Head of caudate nucleus (tissue), 42 donors: ENCODE measurements at regions not wholly inside any gene's neighbourhood (a gene's known extent, or its start where the extent isn't known, plus 50 kb on each side); places are given as distances from the start of the nearest gene placed in this dataset.

Source experiments
- DNase-seq, 42 donors: peaks; one replicate each; pipeline versions ENCODE4 v3.0.0 to v3.0.0-alpha.2; 2020 to 2021; ENCODE audit warnings: mixed read lengths in 7 of 42
- intact Hi-C: fragments of 100-400 bp; cut with DNase I; formaldehyde crosslinking; loops from one replicate; pipeline ENCODE4 v1.15.0; 2022

DNA sequence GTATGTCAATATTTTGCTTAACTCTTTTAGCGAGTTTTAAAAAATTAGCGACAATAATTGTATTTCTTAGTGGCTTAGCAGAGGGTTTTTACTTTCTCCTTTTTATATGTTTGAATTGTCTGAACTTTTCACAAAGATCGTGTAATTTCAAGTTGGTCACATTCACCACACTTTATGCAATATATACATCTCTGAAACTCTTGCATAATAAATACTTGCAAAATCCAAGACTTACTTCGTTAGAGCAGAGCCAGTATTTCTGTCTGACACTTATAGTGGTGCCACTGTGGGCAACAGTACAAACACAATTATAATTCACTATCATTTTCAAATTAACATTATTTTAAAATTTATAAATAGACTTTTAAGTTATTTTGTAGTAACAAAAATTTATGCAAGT lies 62.0 kb downstream of the SUCNR1 start:
- intact Hi-C loops: no loop called here
- DNase-seq: no peak

GRCh38 chr3:151940481-151940880 lies 67.0 kb downstream of the SUCNR1 start:
- no peak for DNase-seq

DNA sequence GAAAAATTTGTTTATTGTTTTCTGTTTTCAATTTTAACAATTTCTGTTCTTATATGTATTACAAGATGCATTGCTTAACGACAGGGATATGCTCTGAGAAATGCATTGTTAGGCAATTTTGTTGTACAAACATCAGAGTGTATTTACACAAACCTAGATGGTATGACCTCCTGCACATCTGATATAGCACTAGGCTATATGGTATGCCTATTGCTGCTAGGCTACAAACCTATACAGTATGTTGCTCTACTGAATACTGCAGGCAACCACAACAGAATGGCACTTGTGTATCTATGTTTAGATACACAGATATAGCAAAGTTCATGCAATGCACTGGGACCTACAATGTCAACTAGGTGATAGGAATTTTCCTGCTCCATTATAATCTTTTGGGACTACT lies 70.1 kb downstream of the SUCNR1 start:
- intact Hi-C loops: no loop called here
- no peak for DNase-seq

More at GRCh38 chr3:151940481-151940880, 67.0 kb downstream of the SUCNR1 start:
- intact Hi-C loops: no loop called here

DNA sequence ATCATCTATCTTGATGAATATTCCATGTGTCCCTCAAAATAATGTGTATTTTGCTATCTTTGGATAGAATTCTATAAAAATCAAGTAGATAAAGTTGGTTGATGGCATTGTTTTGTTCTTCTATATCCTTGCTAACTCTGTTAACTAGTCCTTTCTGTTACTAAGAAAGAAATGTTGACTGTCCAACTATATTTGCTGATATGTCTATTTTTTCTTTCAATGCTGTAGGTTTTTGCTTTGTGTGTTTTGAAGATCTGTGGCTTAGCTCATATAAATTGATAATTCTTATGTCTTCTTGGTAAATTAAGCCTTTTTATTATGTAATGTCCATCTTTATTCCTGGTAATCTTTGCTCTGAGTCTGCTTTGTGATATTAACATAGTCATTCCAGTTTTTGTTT lies 70.9 kb downstream of the SUCNR1 start:
- intact Hi-C loops: no loop called here

GRCh38 chr3:151946606-151947005 lies 73.2 kb downstream of the SUCNR1 start:
- DNase-seq: no peak
- intact Hi-C loops: no loop called here

More for the DNA sequence above, 70.9 kb downstream of the SUCNR1 start:
- DNase-seq: no peak

- DNase-seq: no peak
- intact Hi-C loops: no loop called here
Measured at GRCh38 chr3:151949706-151950105, 76.3 kb downstream of the SUCNR1 start.

- intact Hi-C loops: no loop called here
- no peak for DNase-seq
Measured at GRCh38 chr3:151955356-151955755, 81.9 kb downstream of the SUCNR1 start.

- intact Hi-C loops: no loop called here
- DNase-seq: no peak
Measured at GRCh38 chr3:151960961-151961580, 87.6 kb downstream of the SUCNR1 start.

DNA sequence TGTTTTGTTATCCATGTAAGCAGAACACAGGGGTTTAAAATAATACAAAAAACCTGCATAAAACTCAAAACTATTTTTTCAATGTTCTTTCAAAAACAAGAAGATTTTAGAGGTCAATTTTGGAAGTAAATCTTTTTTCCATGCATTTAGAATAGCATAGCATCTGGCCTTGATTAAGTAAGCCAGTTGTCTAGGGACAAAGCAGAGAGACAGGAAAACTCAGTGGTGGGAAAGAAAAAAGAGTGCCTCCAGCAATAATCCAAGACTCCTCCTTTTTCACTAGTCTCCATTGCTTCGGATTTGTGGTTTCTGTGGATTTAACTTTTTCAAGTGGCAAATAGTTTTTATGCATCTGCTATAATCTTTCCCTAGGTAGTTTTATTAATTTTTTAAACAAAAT lies 88.9 kb downstream of the SUCNR1 start:
- intact Hi-C loops: no loop called here
- DNase-seq: no peak

DNA sequence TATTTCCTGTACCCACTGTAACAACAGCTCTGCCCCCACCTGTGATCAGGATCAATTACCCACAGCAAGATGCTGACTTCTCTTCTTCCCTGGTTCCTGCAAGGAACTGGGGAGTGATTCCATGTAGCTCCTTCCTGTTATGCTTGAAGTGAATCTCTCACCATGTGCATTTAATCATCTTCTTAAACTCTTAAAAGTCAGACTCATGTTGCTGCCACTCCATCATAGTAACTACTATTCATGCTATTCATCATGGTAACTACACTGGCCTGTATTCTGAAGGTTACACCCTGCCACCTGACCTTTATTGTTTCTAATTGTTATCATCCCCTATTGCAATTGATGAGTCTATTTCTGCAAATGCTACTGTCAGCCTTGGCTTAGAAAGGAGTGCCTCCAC lies 89.5 kb downstream of the SUCNR1 start:
- DNase-seq: no peak
- intact Hi-C loops: no loop called here

- intact Hi-C loops: no loop called here
Measured at GRCh38 chr3:151964743-151965142, 91.3 kb downstream of the SUCNR1 start.

GRCh38 chr3:151969026-151969642 lies 95.7 kb downstream of the SUCNR1 start:
- no peak for DNase-seq
- intact Hi-C loops: no loop called here

More at GRCh38 chr3:151964743-151965142, 91.3 kb downstream of the SUCNR1 start:
- no peak for DNase-seq

DNA sequence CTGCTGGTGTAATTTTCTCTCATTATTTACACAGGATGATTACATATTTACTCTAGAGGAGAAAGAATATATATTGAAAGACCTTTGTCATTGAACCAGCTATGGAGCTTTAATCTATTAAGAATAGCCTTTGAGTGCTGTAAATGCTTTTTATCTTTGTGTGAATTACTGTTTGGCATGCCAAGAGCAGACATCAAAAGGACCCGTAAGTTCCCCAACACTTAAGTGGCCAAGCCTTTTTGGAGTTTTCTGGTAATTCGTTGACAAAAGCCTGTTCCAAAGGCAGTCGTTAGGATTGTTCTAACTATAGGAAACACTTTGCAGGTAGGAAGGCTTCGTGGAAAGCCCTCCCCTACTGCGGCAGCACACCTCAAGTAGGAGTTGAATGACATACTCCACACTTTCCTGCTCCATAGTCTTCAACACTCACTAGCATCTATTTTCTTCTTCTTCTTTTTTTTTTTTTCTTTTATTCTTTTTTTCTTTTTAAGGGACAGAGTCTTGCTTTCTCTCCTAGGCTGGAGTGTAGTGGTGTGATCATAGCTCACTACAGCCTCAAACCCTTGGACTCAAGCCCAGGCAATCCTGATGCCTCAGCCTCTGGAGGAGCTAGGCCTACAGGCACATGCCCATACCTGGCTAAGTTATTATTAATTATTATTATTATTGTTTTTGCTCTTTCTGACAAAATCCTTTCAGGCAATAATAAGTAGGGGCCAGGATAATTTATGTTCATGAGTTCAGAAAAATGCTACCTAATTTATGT lies 98.6 kb downstream of the SUCNR1 start:
- no peak for DNase-seq
- intact Hi-C loops: no loop called here

DNA sequence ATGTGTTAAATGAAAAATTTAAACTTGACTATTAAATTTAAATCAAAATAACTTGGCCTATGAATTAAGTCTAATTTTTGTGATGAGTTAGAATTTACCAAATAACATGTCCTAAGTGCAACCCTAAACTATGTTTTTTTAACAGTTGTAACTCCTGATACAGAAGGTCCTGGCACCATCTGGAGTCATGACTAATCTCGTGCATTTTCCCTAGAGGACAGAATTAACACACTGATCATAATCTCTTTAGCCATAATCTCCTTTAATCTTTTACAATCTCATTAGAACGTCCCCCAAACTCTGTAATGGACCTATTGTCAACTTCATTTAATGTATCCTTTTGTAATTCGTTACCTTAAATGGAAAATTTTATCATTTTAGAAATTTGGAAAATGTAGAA lies 100.6 kb downstream of the SUCNR1 start:
- no peak for DNase-seq
- intact Hi-C loops: no loop called here

DNA sequence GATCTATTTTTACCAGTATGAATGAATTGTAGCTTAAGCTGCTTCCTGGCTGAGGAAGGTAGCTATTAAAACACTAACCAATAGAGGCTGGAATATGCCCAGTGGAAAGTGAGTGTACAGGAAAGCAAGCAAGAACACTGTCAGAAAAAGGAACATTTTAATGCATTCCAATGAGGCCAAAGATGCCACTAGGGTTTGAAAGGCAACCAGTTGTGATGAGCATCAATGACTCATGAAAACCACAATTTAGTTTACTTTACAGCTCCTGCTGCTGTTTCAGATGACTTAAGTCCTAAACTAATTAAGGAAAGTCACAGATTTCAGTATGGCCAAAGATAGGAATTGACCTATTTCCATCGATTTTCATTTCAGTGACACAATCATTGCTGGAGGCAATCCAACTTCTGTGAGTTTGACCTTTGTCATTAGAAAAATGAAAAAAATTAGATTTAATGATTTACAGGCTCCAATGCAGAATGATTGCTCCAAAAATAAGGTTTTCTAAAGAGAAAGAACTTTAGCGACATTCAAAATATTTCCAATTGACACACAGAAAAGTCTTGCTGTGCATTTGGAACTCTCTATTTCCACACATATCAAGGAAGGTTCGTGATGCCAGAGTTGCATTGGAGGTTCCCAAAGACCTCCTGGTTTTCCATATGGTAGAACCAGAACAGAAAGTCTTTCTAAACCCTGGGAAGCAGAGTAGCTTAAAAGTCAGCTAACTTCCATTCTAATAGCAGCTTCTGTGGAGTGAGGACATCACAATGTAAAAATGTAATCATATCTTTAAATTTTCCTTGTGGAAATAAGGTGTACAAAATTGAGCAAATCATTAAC lies 103.0 kb downstream of the SUCNR1 start:
- DNase-seq: no peak
- intact Hi-C loops: no loop called here

DNA sequence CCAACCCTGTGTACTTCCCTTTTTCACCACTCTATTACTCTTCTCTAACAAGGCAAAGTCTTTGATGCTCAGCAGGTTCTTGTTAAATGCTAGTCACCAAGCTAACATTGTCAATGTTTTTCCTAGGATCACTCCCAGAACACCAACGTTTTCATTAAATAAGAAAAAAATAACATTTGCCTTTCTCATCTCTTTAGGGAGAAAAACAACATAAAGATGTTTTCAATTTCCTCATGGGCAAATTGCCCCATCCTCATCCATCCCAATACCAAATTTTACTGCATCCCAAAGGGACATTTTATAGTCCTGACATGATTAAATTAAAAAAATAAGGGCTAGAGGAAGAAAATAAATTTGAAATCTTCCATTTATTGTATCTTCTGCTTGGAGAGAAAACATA lies 106.5 kb downstream of the SUCNR1 start:
- intact Hi-C loops: no loop called here
- DNase-seq: no peak

GRCh38 chr3:151983538-151983937 lies 110.1 kb downstream of the SUCNR1 start:
- no peak for DNase-seq
- intact Hi-C loops: no loop called here

GRCh38 chr3:151985787-151986430 lies 112.5 kb downstream of the SUCNR1 start:
- DNase-seq: no peak
- intact Hi-C loops: no loop called here

- intact Hi-C loops: no loop called here
- no peak for DNase-seq
Measured at GRCh38 chr3:151987893-151988292, 114.5 kb downstream of the SUCNR1 start.
